SK-N-MC (cell line): ENCODE measurements at regions not wholly inside any gene's neighbourhood (a gene's known extent, or its start where the extent isn't known, plus 50 kb on each side); places are given as distances from the start of the nearest gene placed in this dataset.

Source experiments
- EZH2 ChIP-seq: fragments of 200-600 bp; sonication (generic); IDR thresholded peaks from one replicate; pipeline ENCODE4 v1.6.1; 2017; ENCODE audit warnings: antibody characterized with exemption
- POLR2AphosphoS5 ChIP-seq: IDR thresholded peaks from 2 replicates; pipeline ENCODE4 v1.6.1; 2012; ENCODE audit warnings: mild to moderate bottlenecking, low read depth, low read length, borderline replicate concordance

DNA sequence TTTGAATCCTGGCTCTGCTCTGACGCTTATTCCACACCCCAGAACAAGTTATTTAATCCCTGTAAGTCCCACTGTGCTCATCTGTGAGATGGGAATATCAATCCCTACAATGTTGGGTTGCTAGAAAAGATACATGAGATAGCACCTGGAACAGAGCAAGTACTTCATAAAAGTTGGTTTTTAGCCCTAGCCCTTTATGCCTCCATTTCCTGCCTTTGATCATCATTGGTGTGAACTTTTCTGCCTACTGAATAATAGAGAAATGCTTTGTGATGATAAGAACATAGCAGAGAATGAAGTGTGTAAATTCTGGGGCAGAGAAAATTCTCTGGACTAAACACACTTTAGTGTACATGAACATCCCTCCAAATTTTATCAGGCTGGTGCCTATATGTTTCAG is 90.3 kb upstream of the RANBP6 start:
- no peak for TF ChIP-seq EZH2
- no peak for TF ChIP-seq POLR2AphosphoS5
